ENCODE measurements at regions not wholly inside any gene's neighbourhood (a gene's known extent, or its start where the extent isn't known, plus 50 kb on each side); places are given as distances from the start of the nearest gene placed in this dataset.

- no peak for TF ChIP-seq POLR2A (IDR thresholded peaks at IDR 0.05)
- TF ChIP-seq, protein P1, sequence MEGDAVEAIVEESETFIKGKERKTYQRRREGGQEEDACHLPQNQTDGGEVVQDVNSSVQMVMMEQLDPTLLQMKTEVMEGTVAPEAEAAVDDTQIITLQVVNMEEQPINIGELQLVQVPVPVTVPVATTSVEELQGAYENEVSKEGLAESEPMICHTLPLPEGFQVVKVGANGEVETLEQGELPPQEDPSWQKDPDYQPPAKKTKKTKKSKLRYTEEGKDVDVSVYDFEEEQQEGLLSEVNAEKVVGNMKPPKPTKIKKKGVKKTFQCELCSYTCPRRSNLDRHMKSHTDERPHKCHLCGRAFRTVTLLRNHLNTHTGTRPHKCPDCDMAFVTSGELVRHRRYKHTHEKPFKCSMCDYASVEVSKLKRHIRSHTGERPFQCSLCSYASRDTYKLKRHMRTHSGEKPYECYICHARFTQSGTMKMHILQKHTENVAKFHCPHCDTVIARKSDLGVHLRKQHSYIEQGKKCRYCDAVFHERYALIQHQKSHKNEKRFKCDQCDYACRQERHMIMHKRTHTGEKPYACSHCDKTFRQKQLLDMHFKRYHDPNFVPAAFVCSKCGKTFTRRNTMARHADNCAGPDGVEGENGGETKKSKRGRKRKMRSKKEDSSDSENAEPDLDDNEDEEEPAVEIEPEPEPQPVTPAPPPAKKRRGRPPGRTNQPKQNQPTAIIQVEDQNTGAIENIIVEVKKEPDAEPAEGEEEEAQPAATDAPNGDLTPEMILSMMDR (IDR thresholded peaks at IDR 0.05) = no peak
Observed at GRCh38 chr4:30427932-30428331, 292.2 kb upstream of the PCDH7 start.

DNA sequence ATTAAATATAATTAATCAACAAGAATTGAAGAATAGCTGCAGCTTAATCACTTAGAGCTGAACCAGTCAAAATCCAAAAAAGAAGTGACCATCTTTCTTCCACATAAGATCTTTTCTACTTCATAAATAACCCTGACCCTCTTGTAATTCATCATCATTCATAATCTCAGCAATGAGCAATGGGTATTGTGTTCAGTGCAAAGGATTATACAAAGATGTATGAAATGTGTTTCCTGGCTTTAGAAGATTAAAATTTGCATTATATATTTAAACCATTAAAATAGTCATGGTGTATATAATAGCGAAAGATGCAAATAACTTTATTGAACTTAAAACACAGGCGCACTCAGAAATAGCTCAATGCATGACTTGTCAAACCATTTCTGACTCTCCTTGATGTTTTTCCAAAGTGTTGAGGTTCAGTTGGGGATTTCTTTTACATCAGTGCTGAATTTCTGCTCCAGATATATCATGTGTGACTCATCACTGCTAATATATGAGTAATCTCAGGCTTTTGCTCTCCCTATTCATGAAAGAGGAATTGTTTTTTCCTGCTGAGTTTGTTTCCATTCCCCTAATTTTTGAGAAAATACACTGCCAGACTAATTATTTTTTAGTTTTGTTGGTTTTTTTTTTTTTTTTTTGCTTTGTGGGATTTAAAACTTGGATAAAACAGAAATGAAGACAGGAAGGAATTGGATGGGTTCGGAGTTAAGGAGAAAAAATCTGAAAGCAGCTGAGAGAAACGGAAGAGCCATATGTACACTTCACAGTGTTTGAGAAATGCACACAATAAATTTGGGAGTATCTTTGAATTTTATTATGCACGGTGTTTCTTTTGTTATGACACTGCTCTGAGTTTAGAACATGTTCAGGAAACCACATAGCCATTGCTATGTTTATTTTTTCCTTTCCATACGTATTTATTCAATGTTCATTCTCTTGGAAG lies 290.1 kb upstream of the PCDH7 start:
- no peak for DNase-seq
- intact Hi-C loops (cut with DNase I) = no loop called here
- peaks cover 0 to 6% (median 0%) of the 10 kb centered on the region in 3 donors for H3K9me3 ChIP-seq (replicated peaks in 1 of 3)
- H3K27me3 ChIP-seq = no peaks in the 10 kb centered on the region
- H3K4me3 ChIP-seq = no peak overlapping the region
- no peak for TF ChIP-seq POLR2A (IDR thresholded peaks at IDR 0.05)
- H3K27ac ChIP-seq = no peak overlapping the region
- H3K36me3 ChIP-seq (replicated peaks in 1 of 2) = no peaks in the 10 kb centered on the region
- WGBS, 4 donors = 71 to 78% (median 76%) methylated on average over 6 of the region's 6 CpGs
- H3K4me1 ChIP-seq (replicated peaks in 1 of 2) = no peaks in the 10 kb centered on the region

More at GRCh38 chr4:30427932-30428331, 292.2 kb upstream of the PCDH7 start:
- Histone ChIP-seq H3K4me3 (no peak overlapping the region), H3K27me3 (no peaks in the 10 kb centered on the region), H3K9me3 (replicated peaks in 1 of 3) (no peaks in the 10 kb centered on the region), H3K4me1 (replicated peaks in 1 of 2) (no peaks in the 10 kb centered on the region), H3K36me3 (replicated peaks in 1 of 2) (no peaks in the 10 kb centered on the region), H3K27ac (no peak overlapping the region)
- WGBS, 4 donors = 58 to 91% (median 71%) methylated on average over 2 of the region's 2 CpGs
- intact Hi-C loops (cut with DNase I) = no loop called here
- DNase-seq = no peak

- H3K27me3 ChIP-seq = no peaks in the 10 kb centered on the region
- no peak overlapping the region for H3K4me3 ChIP-seq
- H3K36me3 ChIP-seq (replicated peaks in 1 of 2) = no peaks in the 10 kb centered on the region
- H3K4me1 ChIP-seq (replicated peaks in 1 of 2) = no peaks in the 10 kb centered on the region
- intact Hi-C loops (cut with DNase I) = no loop called here
- peaks cover 0 to 6% (median 0%) of the 10 kb centered on the region in 3 donors for H3K9me3 ChIP-seq (replicated peaks in 1 of 3)
- WGBS, 4 donors = 33 to 40% (median 38%) methylated on average over 2 of the region's 2 CpGs
- no peak for DNase-seq
- TF ChIP-seq, protein P1 (IDR thresholded peaks at IDR 0.05) = no peak
- TF ChIP-seq POLR2A (IDR thresholded peaks at IDR 0.05) = no peak
- no peak overlapping the region for H3K27ac ChIP-seq
Observed at GRCh38 chr4:30434656-30435055, 285.5 kb upstream of the PCDH7 start.

GRCh38 chr4:30436394-30436793 lies 283.8 kb upstream of the PCDH7 start:
- WGBS, 4 donors = 59 to 80% (median 66%) methylated on average over 1 of the region's 1 CpG
- H3K9me3 ChIP-seq (replicated peaks in 1 of 3) = peaks cover 0 to 6% (median 0%) of the 10 kb centered on the region in 3 donors
- intact Hi-C loops (cut with DNase I) = no loop called here

More at GRCh38 chr4:30436394-30436793, 283.8 kb upstream of the PCDH7 start:
- no peaks in the 10 kb centered on the region for H3K36me3 ChIP-seq (replicated peaks in 1 of 2)
- no peak for DNase-seq
- no peak overlapping the region for H3K4me3 ChIP-seq
- TF ChIP-seq, protein P1 (IDR thresholded peaks at IDR 0.05) = no peak
- TF ChIP-seq POLR2A (IDR thresholded peaks at IDR 0.05) = no peak
- H3K4me1 ChIP-seq (replicated peaks in 1 of 2) = no peaks in the 10 kb centered on the region
- H3K27me3 ChIP-seq = no peaks in the 10 kb centered on the region
- no peak overlapping the region for H3K27ac ChIP-seq

Measured in adrenal gland (tissue), 9 donors.